Epithelial cell of proximal tubule (primary cell): ENCODE measurements at regions not wholly inside any gene's neighbourhood (a gene's known extent, or its start where the extent isn't known, plus 50 kb on each side); places are given as distances from the start of the nearest gene placed in this dataset.

Experiments
- DNase-seq: peaks from one replicate; pipeline ENCODE4 v3.0.0-alpha.2; 2011; ENCODE audit warnings: low read depth
- H3K4me3 ChIP-seq: 2 replicates; pipeline ENCODE4 v1.5.1; 2011; ENCODE audit warnings: low read depth, mild to moderate bottlenecking, low read length
- TF ChIP-seq, protein P1 (sequence below): conservative IDR thresholded peaks from 2 replicates; pipeline ENCODE4 v1.5.1; 2012; ENCODE audit warnings: low read depth, mild to moderate bottlenecking, low read length

DNA sequence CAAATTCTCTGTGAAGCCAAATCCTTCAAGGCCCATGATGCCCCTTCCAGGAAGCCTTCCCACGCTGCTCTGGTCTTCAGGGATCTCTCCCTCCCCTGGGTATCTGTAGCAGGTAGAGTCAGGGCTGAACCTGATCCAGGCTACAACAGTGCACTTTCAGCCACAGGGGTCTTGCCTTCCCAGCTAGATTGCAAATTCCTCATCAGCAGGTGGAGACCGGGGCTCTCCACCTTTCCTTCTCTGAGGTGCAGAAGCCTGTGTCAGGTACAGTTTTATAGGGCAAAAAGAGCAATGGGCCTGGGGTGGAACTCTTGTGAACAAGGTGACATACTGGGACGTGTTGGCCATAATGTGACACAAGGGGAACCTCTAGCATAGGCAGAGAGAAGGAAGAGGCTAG lies 312.9 kb downstream of the MYCN start:
- TF ChIP-seq, protein P1, sequence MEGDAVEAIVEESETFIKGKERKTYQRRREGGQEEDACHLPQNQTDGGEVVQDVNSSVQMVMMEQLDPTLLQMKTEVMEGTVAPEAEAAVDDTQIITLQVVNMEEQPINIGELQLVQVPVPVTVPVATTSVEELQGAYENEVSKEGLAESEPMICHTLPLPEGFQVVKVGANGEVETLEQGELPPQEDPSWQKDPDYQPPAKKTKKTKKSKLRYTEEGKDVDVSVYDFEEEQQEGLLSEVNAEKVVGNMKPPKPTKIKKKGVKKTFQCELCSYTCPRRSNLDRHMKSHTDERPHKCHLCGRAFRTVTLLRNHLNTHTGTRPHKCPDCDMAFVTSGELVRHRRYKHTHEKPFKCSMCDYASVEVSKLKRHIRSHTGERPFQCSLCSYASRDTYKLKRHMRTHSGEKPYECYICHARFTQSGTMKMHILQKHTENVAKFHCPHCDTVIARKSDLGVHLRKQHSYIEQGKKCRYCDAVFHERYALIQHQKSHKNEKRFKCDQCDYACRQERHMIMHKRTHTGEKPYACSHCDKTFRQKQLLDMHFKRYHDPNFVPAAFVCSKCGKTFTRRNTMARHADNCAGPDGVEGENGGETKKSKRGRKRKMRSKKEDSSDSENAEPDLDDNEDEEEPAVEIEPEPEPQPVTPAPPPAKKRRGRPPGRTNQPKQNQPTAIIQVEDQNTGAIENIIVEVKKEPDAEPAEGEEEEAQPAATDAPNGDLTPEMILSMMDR = no peak
- no peak for DNase-seq

DNA sequence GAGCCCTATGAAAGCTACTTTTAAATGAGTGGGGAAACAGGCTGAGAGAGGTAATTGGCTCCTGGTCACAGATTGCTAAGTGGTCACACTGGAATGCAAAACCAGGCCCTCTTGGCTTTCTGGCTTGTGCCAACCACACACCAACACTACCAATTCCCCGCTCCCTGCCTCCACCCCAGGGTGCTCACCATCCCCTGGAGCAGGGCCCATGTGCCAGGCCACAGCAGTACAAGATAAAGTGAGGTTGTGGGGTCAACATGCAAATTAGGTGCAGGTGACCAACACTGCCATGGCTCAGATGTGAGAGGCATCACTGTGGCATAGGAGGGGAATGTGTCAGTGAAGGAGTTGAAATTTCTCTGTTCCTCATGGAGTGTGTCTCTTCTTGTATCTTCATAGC lies 312.5 kb downstream of the MYCN start:
- H3K4me3 ChIP-seq = no peak overlapping the region
- no peak for DNase-seq
- TF ChIP-seq, protein P1 = no peak

More for the DNA sequence above, 312.9 kb downstream of the MYCN start:
- H3K4me3 ChIP-seq = no peak overlapping the region

DNA sequence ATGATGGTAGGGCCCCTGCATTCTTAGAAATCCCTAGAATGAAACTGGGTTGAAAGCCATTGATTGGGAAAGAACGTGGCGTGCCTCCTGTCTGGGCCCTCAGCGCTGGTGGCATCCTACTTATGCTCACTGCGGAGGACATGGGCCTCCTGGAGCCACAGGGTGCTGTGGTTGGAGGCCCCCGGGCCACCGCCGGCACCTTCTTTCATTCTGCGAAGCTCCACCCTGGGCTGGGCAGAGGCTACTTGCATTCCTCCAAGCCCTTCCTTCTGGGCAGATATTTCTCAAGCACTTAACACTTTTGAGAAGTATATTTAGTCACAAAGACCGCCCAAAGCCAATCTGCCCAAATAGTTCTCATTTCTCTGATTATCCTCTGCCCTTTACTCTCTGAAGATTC lies 311.9 kb downstream of the MYCN start:
- H3K4me3 ChIP-seq = no peak overlapping the region
- DNase-seq = no peak
- TF ChIP-seq, protein P1 = no peak

DNA sequence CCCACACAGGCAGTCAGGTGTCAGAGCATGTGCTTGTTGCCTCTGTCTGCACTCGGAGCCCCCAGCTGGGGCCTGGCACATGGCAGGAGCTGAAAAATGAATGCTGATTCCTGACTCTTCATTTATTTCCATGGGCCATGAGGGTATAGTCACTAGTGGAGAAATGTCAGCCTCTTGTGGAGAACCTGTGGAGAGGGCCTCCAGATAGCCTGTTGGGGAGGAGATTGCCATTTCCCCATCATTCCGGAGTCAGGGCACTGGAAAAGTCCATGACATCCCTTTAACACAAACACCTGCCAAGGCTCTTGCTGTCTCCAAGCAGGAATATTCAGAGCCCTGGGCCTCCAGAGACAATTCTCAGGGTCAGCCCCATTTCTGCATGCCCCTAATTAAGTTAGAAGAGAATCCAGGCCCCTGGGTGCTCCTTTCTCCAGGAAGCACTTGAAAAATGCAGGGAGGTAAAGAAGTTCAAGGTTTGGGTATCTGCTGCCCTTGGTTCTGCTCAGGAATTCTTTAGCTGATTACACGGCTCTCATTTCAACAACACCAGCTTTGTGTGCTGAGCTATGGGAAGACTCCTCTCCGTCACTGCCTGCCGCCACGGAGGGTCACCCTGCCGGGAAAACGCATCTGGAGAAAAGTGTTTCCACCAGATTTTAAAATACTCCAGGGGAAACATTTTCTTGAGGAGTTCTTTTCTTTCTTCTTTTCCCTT lies 311.3 kb downstream of the MYCN start:
- DNase-seq = no peak
- TF ChIP-seq, protein P1 = no peak
- H3K4me3 ChIP-seq = no peak overlapping the region

DNA sequence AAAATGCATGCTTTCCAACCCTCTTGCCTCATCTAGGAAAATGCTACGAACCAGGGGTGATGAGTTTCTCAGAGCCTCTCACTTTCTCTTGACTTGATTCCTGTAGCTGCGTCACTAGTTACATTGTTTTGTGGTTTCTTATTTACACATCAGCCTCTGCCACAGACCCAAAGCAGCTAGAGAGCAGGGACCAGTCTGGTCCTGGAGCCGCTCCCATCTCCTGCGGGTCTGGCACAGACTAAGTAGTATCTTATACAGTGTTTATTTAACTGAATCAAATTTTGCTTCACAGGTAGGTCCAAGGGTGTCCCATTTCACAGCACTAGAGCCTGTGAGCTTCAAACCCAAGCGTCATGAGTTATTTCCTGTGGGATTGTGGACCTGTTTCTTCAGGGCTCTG lies 310.5 kb downstream of the MYCN start:
- TF ChIP-seq, protein P1 = no peak
- no peak for DNase-seq
- H3K4me3 ChIP-seq = no peak overlapping the region

DNA sequence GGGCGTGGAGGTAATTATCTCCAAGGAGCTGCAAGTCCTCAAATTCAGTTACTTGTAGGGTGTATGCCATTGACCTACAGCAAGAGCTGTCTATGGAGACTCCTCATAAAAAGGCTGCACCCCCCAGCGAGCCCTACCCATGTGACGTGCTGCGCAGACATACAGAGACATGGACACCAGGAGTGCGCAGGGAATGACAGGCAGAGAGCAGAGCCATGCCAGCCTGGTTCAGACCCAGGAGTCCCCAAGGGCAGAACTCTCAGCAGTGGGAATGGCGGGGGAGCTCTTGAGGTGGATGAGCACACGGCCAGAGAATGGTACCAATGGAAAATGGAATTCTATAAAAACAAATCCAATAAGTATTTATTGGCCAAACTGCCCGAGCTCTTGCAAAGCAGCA lies 310.1 kb downstream of the MYCN start:
- no peak overlapping the region for H3K4me3 ChIP-seq
- DNase-seq = no peak
- TF ChIP-seq, protein P1 = no peak

DNA sequence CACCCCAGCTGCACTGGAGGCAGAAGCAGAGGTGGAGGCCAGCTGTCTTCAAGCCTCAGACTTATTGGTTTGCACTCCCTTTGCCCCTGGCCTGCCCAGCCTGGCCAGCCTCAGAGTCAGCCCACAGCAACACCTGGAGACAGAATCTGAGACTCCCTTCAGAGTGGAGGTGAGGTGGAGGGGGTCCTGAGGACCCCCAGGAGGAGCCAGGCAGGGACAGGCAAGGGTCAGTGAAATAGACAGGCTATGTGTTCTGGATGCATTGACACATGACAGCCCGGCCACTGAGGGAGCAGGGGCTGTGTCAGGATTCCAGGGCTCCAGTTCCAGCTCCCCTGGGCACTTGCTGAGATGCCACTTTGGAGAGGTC lies 309.7 kb downstream of the MYCN start:
- no peak overlapping the region for H3K4me3 ChIP-seq
- TF ChIP-seq, protein P1 = no peak
- no peak for DNase-seq
